ENCODE measurements at regions not wholly inside any gene's neighbourhood (a gene's known extent, or its start where the extent isn't known, plus 50 kb on each side); places are given as distances from the start of the nearest gene placed in this dataset.

- no peak for TF ChIP-seq CTCF (IDR thresholded peaks at IDR 0.05; ENCODE audit: extremely low read depth, missing control alignments)
- DNase-seq (ENCODE audit: low spot score), result no peak
These were observed 357.8 kb downstream of the MAFB start for GRCh38 chr20:40331249-40331648.

GRCh38 chr20:40329321-40329720 is 359.7 kb downstream of the MAFB start:
- no peak for TF ChIP-seq CTCF (IDR thresholded peaks at IDR 0.05; ENCODE audit: extremely low read depth, missing control alignments)
- no peak for DNase-seq (ENCODE audit: low spot score)

- TF ChIP-seq CTCF (IDR thresholded peaks at IDR 0.05; ENCODE audit: extremely low read depth, missing control alignments), result no peak
- DNase-seq (ENCODE audit: low spot score), result no peak
These were observed 362.3 kb downstream of the MAFB start for GRCh38 chr20:40326784-40327183.

- no peak for DNase-seq (ENCODE audit: low spot score)
- no peak for TF ChIP-seq CTCF (IDR thresholded peaks at IDR 0.05; ENCODE audit: extremely low read depth, missing control alignments)
These were observed 363.9 kb downstream of the MAFB start for GRCh38 chr20:40325006-40325568.

- DNase-seq (ENCODE audit: low spot score), result no peak
- TF ChIP-seq CTCF (IDR thresholded peaks at IDR 0.05; ENCODE audit: extremely low read depth, missing control alignments), result no peak
These were observed 365.7 kb downstream of the MAFB start for GRCh38 chr20:40323361-40323794.

GRCh38 chr20:40322941-40323340 is 366.1 kb downstream of the MAFB start:
- TF ChIP-seq CTCF (IDR thresholded peaks at IDR 0.05; ENCODE audit: extremely low read depth, missing control alignments), result no peak
- DNase-seq (ENCODE audit: low spot score), result no peak

- no peak for DNase-seq (ENCODE audit: low spot score)
- no peak for TF ChIP-seq CTCF (IDR thresholded peaks at IDR 0.05; ENCODE audit: extremely low read depth, missing control alignments)
These were observed 368.5 kb downstream of the MAFB start for GRCh38 chr20:40320517-40321011.
